ENCODE measurements at regions not wholly inside any gene's neighbourhood (a gene's known extent, or its start where the extent isn't known, plus 50 kb on each side); places are given as distances from the start of the nearest gene placed in this dataset.
"Not testable (repeated sequence)": the region's sequence is repeated elsewhere in the genome, so short reads cannot be mapped to it uniquely, and the experiment has no call there.

GRCh38 chr5:126220725-126221124, 202.5 kb upstream of the GRAMD2B start:
- DNase-seq, result no peak

- DNase-seq, result no peak
Measured at GRCh38 chr5:126228934-126229333, 194.3 kb upstream of the GRAMD2B start.

GRCh38 chr5:126233256-126233655, 190.0 kb upstream of the GRAMD2B start:
- DNase-seq, result no peak

- DNase-seq, result no peak
Measured at GRCh38 chr5:126234563-126235195, 188.5 kb upstream of the GRAMD2B start.

- DNase-seq, result no peak
Measured at GRCh38 chr5:126235628-126236027, 187.6 kb upstream of the GRAMD2B start.

DNA sequence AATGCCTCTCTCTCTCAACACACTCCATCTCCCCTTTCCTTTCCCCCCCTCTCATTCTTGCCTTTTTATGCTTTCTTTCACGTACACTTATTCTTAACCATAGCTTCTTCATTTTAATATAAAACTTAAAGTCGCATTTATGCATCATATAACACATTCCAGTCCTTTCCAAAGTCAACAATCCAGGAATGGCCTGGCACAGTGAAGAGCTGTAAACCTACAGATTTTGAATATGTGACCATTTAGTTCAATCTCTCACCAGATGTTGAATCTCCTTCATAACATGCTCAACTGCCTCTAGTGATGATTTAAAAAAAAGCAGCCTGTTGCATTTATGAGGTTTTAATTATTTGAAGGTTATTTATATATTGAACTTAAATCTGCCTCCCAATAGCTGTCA, 186.2 kb upstream of the GRAMD2B start:
- DNase-seq, result no peak

DNA sequence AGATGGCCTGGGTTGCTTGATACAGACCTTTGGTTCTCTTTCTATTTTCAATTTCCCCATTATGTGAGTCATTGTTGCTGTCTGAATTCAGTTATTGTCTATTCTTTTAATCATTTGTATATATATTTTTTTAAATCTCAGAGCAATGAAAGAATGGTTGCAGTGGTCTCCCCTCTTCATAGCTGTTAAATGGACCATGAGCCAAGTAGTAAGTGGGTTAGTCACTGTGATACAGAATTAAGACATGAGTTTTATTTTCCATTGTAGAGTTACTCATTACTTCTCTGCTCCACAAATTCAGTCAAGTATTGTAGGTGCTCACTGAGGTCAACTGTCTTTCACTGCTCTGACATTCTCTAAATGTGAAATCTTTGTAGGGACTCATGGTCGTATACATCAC, 174.6 kb upstream of the GRAMD2B start:
- DNase-seq, result no peak

DNA sequence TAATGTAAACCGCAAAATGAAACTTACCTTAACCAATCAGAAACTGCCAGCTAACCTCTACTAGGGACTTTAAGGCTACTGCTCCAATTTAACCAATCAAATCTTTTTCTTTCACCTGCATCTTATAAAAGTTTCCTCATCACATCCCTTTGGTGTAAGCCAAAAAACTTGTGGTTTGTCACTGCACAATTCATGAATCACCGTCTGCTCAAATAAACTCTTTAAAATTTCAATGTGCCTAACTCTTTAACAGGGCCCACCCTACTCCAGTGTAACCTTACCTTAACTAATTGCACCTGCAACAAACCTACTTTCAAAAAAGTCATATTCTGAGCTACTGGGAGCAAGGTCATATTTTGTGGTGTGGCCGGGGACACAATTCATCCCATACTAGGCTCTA, 172.2 kb upstream of the GRAMD2B start:
- DNase-seq, result no peak

DNA sequence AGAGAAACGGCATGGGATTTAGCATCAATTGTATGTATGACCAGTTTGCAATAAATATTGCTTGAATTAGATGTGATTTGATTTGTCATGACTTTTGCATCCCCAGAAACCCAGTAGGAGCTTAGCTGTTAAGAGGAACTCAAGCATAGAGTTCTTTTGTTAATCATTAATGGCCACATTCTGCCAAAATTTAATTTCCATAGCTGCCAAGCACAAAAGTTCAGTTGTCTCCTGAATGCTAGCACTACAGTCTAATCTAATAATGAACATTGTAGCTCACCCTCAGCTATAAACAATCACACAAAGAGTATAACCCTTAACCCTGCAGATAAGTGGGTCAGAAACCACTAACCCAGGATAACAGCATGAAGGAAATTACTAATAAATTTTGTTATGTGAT, 169.8 kb upstream of the GRAMD2B start:
- DNase-seq, result no peak

GRCh38 chr5:126263591-126264184, 159.5 kb upstream of the GRAMD2B start:
- DNase-seq, result no peak

DNA sequence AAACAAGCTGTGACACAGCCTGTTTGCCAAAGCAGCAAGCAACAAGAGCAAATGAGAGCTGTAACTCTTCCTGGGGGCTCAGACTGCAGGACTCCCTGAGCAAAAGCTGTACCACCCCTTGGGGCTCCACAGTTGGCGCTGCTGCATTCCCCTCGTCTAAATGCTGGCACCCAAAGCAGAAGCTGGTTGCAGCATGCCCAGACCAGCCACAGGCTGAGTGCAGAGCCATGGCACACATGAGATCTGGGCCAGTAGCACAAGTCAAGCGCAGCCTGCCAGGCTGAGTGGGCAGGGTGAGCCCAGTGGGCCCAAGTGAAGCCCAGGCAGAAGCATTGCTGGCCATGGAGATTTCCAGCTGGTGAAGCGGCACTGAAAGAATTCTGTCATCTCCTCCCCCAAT, 157.3 kb upstream of the GRAMD2B start:
- no peak for DNase-seq

DNA sequence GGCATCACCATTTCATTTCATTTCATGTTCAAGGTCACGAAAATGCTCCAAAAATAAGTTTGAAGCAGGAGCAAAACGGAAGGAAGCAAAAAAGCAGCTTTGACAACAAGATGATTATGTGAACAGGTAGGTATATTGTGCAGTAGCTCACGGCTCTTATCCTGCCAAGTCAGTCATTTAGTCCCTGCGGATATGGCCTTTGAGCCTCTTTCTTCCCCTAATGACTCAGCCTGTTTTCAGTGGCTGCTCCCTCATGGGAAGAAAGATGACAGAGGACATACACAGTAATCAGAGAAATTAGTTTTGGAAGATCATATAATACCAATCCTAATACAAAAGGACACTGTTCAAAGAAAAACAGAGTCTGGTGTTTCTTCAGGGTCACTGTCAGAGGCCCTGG, 155.8 kb upstream of the GRAMD2B start:
- no peak for DNase-seq

- DNase-seq, result no peak
Measured at GRCh38 chr5:126268697-126269315, 154.4 kb upstream of the GRAMD2B start.

GRCh38 chr5:126269511-126269910, 153.7 kb upstream of the GRAMD2B start:
- no peak for DNase-seq

DNA sequence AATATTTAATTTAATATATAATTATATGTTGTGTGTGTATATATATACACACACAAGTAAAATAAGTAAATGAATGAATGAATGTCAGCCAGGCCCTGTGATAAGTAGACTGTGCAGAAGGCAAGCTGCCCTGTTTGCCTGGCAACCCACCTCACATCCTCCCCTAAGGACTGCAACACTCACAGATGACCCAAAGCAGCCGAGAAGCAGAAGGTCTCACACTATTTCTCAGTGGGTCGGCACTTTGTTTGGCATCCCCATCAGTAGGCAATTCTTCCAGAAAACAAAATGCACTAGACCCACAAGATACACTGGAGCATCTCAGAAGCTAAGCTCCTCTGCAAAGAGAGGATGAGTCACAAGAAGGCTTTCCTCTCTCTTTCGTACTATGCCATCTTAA, 152.1 kb upstream of the GRAMD2B start:
- no peak for DNase-seq

- no peak for DNase-seq
Measured at GRCh38 chr5:126274076-126274762, 149.0 kb upstream of the GRAMD2B start.

DNA sequence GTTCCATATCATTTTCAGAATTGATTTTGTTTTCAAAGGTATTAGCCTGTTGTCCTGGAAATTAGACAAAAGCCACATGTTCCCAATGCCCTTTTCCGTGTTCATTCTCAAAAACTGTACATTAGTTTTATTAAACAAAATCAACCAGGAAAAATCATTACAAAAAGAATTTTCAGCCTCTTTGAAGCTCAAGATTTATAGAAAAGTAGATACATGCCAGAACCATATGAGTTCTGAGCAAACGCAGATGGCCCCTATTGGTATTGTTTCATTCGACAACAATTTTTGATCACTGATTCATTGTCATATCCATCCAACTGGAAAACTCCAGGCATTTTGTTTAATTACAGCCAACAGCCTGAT, 148.5 kb upstream of the GRAMD2B start:
- no peak for DNase-seq

- DNase-seq, result no peak
Measured at GRCh38 chr5:126277762-126278161, 145.4 kb upstream of the GRAMD2B start.

DNA sequence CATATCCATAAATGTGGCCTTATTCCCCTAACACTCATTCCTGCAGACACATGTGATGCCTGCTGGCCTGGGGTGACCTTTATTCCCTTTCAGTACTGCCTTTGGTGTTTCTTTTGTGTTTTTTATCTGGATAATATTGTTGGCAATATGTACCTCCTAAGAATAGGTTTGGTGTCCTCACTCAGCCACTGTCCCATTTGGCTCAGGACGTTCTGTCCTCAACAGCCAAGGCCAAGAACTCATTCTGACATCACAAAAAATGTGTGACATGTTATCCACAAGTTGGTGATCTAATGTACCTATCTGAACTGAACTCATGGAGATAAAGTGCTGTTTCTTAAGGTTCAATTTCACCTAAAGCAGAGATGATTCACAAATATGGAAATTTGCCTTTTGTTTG, 142.9 kb upstream of the GRAMD2B start:
- DNase-seq, result no peak

DNA sequence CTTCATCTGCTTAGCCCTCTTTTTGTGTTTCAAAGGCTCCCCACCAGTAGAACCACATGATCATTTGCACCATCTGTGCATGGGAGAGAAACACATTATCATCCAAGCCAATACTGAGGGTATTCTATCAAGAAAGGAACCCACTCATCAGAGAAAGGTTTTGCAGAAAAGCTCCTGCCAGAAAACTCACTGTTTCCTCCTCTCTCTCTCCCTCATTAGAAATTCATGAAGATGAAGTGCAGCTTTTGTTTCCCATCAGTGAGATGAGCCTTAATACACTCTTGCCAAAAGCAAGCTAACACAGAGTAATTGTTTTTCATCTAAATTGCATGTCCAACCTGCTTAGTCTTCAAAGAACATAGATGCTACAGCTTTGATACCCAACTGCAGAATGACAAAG, 142.4 kb upstream of the GRAMD2B start:
- DNase-seq, result no peak

- DNase-seq, result no peak
Measured at GRCh38 chr5:126284977-126285696, 138.1 kb upstream of the GRAMD2B start.

DNA sequence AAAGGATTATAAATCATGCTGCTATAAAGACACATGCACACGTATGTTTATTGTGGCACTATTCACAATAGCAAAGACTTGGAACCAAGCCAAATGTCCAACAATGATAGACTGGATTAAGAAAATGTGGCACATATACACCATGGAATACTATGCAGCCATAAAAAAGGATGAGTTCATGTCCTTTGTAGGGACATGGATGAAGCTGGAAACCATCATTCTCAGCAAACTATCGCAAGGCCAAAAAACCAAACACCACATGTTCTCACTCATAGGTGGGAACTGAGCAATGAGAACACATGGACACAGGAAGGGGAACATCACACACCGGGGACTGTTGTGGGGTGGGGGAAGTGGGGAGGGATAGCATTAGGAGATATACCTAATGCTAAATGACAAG, 127.1 kb upstream of the GRAMD2B start:
- not testable (repeated sequence) for DNase-seq

- no peak for DNase-seq
Measured at GRCh38 chr5:126300293-126300692, 122.9 kb upstream of the GRAMD2B start.

Data from central memory CD4-positive, alpha-beta T cell (primary cell).